Limb (tissue), 2 donors: ENCODE measurements at regions not wholly inside any gene's neighbourhood (a gene's known extent, or its start where the extent isn't known, plus 50 kb on each side); places are given as distances from the start of the nearest gene placed in this dataset.

Experiments used
- DNase-seq, 2 donors: peaks; one replicate each; pipeline ENCODE4 v3.0.0-alpha.2; 2016; ENCODE audit errors: extremely low spot score in 2 of 2

DNA sequence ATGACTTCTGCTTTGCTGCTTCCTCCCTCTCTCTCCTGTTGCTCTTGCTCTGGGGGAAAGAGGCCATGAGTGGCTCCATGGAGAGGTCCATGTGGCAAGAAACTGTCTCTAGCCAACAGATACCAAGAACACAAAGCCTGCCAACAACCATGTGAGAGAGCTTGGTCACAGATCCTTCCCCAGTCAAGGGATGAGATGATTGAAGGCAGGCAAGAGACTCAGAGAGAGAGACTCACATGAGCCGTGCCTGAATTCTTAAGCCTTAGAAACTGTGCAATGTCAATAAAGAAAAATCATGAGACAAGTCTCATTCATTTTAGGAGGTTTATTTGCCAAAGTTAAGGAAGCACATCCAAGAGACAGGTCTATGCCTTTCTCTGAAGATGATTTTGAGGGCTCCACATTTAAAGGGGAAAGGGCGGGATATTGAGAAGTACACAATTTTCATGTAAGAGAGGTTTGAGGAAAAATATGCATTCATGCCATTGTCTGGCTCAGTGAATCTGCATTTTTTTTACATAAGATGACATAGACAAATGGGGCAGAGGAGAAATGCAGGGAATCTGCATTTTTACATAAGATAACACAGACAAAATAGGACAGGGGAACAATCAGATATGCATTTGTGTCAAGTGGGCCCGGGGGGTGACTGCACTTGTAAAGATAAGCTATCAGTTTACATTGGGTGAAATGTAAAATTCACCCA is 59.5 kb upstream of the SUCLG2 start:
- DNase-seq: no peak

GRCh38 chr3:67712259-67712658 is 57.8 kb upstream of the SUCLG2 start:
- DNase-seq: no peak

GRCh38 chr3:67710396-67710795 is 56.0 kb upstream of the SUCLG2 start:
- DNase-seq: no peak

DNA sequence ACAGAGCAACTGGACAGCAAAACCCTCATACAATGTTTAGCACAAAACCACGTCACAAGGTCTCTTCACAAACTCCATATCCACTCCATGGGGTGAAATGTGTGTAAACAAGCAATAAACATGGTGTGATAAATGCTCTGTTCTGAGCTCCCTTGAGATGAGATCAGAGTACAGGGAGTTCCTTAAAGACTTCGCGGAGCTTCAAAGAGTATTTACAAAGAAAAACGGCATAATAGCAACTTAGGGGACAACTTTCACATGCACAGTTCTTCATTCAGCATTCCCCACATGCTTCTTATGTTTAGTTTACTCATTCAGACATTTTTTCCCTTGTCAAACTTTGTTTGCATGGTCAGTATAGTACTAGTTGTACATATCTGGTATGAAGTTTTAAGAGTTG is 52.5 kb upstream of the SUCLG2 start:
- no peak for DNase-seq

- no peak for DNase-seq
Measured at GRCh38 chr3:67704322-67704721, 49.9 kb upstream of the SUCLG2 start.
